Activated naive CD8-positive, alpha-beta T cell treated with anti-CD3 and anti-CD28 coated beads, Interleukin-2, amount 50 U/mL, for 24 hours (primary cell): ENCODE measurements at regions not wholly inside any gene's neighbourhood (a gene's known extent, or its start where the extent isn't known, plus 50 kb on each side); places are given as distances from the start of the nearest gene placed in this dataset.

Experiments
- ATAC-seq: fragments of 150-1000 bp; cut with Tn5 transposase; one replicate; pipeline ENCODE4 v1.10.0; 2021
- DNase-seq: peaks from one replicate; pipeline ENCODE4 v3.0.0; 2021
- H3K27ac Mint-ChIP-seq: one replicate; pipeline ENCODE4 v1.8.0; 2021; ENCODE audit warnings: mild to moderate bottlenecking, mixed read lengths
- H3K27me3 Mint-ChIP-seq: one replicate; pipeline ENCODE4 v1.8.0; 2021; ENCODE audit warnings: mixed read lengths
- H3K36me3 Mint-ChIP-seq: one replicate; pipeline ENCODE4 v1.8.0; 2021; ENCODE audit warnings: low read depth, mixed read lengths
- H3K4me1 Mint-ChIP-seq: one replicate; pipeline ENCODE4 v1.8.0; 2021; ENCODE audit warnings: mixed read lengths
- H3K4me3 Mint-ChIP-seq: one replicate; pipeline ENCODE4 v1.8.0; 2021; ENCODE audit warnings: mild to moderate bottlenecking, moderate library complexity, mixed read lengths
- H3K9me3 Mint-ChIP-seq: one replicate; pipeline ENCODE4 v1.8.0; 2021; ENCODE audit warnings: mixed read lengths

DNA sequence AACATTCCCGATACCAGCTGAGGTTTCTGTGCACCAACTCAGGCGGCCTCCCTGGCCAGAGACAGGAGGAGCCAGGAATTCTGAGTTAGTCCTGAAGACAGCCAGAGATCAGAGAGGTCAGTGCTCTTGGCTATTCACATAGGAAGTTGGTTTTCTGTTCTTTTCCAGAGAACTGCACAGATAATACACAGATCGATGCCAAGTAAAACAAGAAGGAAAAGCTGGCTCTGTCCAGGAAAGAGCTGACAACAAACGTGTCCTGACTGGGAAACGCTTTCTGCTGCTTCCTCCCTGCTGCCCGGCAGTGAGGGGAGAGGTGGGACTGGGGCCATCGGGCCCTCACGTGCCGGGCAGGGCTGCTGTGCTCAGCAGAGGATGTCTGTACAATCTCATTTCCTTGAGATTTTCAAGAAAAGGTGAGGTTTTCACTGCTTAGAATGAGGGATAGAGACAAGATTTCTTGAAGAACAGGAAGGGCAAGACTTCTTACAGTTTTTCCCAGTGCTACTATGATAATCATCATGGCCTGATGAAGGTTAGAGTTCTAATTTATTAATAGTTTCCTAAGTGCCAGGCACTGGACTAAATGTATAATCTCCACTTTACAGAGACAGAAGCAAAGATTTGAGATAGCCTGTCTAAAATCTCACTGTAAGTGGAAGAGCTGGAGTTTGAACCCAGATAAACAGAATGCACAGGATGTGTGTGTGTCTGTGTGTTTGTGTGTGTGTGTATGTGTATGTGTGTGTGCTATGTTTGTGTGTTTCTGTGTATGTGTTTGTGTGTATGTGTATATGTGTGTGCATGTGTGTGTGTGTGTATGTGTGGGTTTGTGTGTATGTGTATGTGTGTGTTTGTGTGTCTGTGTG, 211.0 kb upstream of the RAB4A start:
- H3K36me3 Mint-ChIP-seq, result no peaks in the 10 kb centered on the region
- no peaks in the 10 kb centered on the region for H3K9me3 Mint-ChIP-seq
- peaks cover 3% of the 10 kb centered on the region for H3K27me3 Mint-ChIP-seq
- ATAC-seq, result no peak
- no peak overlapping the region for H3K4me3 Mint-ChIP-seq
- no peak overlapping the region for H3K27ac Mint-ChIP-seq
- DNase-seq, result no peak
- H3K4me1 Mint-ChIP-seq, result peaks cover 33% of the 10 kb centered on the region

DNA sequence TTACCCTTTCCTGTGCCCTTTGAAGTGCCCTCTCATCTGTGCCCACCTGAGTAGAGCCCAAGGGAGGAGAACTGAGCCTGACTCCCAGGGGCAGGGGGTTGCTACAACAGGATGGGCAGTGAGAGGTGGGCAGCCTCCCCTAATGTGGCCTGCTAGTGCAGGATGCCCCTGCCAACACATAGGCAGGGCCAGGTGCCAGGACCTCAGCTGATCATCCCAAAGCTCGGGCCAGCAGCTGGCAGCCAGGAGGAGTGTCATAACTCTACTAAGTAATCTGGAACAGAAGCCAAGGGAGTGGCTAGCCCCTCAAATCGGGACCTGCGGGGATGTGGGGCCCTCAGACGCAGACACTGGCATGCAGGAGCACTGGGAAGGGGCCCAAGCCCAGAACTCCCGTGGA, 208.8 kb upstream of the RAB4A start:
- Mint-ChIP-seq H3K27me3 (peaks cover 3% of the 10 kb centered on the region), H3K4me1 (peaks cover 28% of the 10 kb centered on the region), H3K9me3 (no peaks in the 10 kb centered on the region), H3K4me3 (no peak overlapping the region), H3K27ac (no peak overlapping the region), H3K36me3 (no peaks in the 10 kb centered on the region)
- ATAC-seq (no peak), DNase-seq (no peak)

DNA sequence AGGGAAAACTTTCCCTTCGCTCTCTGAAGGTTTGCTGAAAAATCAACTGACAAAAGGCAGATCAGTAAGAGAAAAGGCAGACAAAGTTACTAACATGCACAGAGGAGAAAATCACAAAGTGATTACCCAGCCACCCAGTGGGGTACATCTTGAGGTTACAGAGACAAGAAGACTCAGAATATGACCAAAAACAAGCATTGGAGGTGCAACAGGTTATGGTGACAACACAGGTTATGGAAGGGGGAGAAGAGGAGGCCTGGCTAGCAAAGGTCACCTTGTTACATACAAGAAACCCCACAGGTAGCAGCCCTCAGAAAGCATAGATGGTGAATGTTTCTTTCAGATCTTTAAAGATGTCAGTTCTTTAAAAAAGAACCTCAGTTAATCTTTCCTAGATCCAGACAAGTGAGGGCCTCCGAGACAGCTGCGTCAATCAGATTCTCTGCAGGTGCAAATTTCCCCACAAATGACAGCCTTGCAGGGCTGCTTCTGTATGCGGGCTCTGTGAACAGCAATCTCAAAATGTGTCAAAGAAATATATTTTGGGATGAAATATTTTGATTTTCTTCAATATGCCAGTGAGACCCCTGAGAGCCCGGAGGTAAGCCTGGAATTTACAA, 207.6 kb upstream of the RAB4A start:
- H3K27ac Mint-ChIP-seq, result no peak overlapping the region
- no peaks in the 10 kb centered on the region for H3K9me3 Mint-ChIP-seq
- H3K27me3 Mint-ChIP-seq, result no peaks in the 10 kb centered on the region
- H3K4me1 Mint-ChIP-seq, result peaks cover 25% of the 10 kb centered on the region
- H3K4me3 Mint-ChIP-seq, result no peak overlapping the region
- no peaks in the 10 kb centered on the region for H3K36me3 Mint-ChIP-seq
- DNase-seq, result no peak
- no peak for ATAC-seq

DNA sequence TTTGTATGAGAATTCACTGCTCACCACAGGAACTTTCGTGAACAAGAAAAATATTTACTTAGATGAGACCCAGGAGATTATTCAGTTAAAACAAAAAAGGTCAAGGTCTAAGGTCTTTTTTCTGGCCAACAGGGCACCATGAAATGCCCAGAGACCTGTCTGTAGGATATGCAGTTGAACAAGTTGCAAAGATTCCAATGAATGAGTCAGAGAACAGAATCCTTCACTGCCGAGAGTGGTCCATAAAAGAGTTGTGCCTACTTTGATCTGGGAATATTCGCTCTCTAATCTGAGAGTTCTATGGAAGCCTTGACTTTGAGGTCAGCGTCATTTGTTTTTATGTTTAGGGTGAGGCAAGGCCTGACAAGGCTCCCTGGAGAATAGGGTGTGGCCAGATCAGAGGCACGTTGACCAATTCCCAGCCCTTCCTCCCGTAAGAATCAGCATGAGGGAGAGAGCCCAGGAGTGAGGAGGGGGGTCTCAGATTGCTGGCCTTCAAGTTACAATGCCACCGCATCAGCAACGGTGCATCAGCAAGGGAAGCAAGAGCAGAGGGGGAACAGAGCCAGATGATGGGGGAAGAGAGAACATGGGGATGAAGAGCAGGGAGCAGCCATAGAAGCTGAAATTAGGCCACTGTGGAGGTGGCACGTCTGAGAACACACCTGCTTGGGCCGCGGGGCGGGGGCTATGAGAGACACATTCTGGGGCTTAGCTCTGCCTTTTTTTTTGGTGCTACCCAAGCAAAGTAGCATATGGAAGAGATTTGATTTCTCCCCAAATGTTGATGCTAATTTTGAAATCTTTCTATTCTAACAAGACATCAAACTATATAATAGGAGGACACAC, 206.4 kb upstream of the RAB4A start:
- ATAC-seq, result no peak

DNA sequence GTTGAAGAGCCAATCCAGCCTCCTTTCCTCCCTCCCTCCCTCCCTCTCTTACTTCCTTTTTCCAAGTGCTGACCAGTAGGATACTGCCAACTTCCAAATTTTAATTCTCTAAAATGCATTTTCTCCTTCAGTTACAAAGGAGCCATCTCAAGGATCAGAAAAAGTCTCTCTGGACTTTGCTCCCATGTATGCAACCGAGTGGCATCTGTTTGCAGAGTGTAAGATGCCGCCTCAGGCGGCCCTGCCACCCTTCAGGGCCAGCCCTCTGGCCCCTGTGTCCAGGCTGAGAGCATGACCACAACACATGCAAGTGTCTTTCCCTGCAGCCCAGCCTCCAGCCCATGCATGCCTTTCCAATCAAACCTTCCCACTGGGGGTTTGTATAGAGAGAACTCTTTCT, 205.3 kb upstream of the RAB4A start:
- H3K27me3 Mint-ChIP-seq, result no peaks in the 10 kb centered on the region
- no peaks in the 10 kb centered on the region for H3K9me3 Mint-ChIP-seq
- DNase-seq (no peak), ATAC-seq (no peak)
- H3K27ac Mint-ChIP-seq, result no peak overlapping the region
- H3K4me1 Mint-ChIP-seq, result peaks cover 15% of the 10 kb centered on the region
- H3K4me3 Mint-ChIP-seq, result no peak overlapping the region
- no peaks in the 10 kb centered on the region for H3K36me3 Mint-ChIP-seq

More for the DNA sequence above, 206.4 kb upstream of the RAB4A start:
- peaks cover 18% of the 10 kb centered on the region for H3K4me1 Mint-ChIP-seq
- H3K9me3 Mint-ChIP-seq, result no peaks in the 10 kb centered on the region
- DNase-seq, result no peak
- H3K27ac Mint-ChIP-seq, result no peak overlapping the region
- H3K4me3 Mint-ChIP-seq, result no peak overlapping the region
- H3K36me3 Mint-ChIP-seq, result no peaks in the 10 kb centered on the region
- no peaks in the 10 kb centered on the region for H3K27me3 Mint-ChIP-seq

DNA sequence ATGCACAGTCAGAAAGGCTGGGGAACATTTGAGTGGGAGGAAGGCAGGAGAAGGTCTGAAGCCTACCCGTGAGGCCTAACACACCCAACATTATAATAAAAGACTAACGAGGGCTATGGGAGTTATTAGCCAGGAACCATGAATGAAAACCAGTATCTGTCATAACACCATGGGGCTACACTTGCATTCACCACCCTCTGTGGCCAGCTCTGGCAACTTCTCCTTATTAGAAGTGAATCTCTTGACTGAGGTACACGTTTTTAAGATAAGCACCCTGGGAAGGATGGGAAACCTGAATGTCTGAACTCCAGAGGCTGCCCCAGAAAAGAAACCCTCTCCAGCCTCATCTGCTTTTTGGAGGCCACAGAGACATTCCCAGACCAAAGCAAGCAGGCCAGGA, 204.3 kb upstream of the RAB4A start:
- H3K27me3 Mint-ChIP-seq, result no peaks in the 10 kb centered on the region

DNA sequence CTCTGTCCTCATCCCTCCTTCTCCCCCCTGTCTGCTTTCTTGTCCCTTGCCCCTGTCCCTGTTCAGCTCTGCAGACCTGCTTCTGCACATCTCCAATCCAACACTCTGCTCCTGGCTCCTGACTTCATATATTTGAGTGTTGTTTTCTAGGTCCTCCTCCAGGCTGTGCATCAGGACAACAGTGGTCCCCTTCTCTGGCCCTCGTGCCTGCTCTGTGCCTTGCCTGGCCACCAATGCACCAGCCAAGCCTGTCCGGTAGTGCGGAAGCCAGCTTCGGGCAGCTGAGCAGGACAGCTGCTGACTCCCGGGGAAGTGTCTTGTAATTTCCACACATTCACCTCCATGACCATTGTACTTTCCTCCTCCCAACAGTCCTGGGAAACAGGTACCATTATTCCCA, 203.4 kb upstream of the RAB4A start:
- Mint-ChIP-seq H3K27ac (no peak overlapping the region), H3K9me3 (no peaks in the 10 kb centered on the region), H3K36me3 (no peaks in the 10 kb centered on the region), H3K27me3 (no peaks in the 10 kb centered on the region), H3K4me1 (peaks cover 15% of the 10 kb centered on the region), H3K4me3 (no peak overlapping the region)
- DNase-seq, result no peak
- ATAC-seq, result no peak

More for the DNA sequence above, 204.3 kb upstream of the RAB4A start:
- DNase-seq (no peak), ATAC-seq (no peak)
- H3K36me3 Mint-ChIP-seq, result no peaks in the 10 kb centered on the region
- no peak overlapping the region for H3K4me3 Mint-ChIP-seq
- no peaks in the 10 kb centered on the region for H3K9me3 Mint-ChIP-seq
- peaks cover 15% of the 10 kb centered on the region for H3K4me1 Mint-ChIP-seq
- no peak overlapping the region for H3K27ac Mint-ChIP-seq

DNA sequence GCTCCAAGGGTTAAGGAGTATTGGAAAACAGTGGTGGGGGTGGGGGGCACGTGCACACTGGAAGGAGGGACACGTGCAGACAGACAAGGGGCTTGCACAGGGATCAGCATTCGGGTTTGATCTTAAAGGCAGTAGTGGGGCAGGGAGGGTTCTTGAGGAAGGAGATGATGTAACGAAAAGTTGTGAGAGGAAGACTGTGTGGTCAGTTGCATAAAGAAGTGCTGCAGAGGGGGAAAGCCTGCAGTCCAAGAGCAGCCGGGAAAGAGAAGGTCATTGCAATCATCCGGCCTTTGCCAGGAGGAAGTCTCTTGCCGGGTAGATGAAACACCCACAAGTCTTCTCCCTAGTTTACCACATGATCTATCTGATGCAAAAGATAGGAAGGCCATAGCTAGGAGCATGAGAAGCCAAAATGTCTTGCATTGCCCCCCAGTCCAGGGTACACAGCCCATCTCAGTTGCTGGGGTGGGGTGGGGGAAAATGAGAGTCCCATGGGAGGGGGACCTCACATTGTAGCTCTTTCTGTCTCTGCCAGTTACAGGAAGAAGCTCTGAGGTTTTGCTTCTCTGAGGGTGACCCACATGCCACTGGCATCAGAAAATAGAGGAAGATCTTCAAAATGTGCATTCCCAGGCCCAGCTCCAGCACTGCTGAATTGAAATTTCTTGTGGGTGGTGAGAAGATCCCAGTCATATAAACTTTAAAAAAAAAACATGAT, 202.5 kb upstream of the RAB4A start:
- H3K27me3 Mint-ChIP-seq, result no peaks in the 10 kb centered on the region
- peaks cover 15% of the 10 kb centered on the region for H3K4me1 Mint-ChIP-seq
- no peak for DNase-seq
- H3K27ac Mint-ChIP-seq, result no peak overlapping the region
- no peaks in the 10 kb centered on the region for H3K9me3 Mint-ChIP-seq
- no peaks in the 10 kb centered on the region for H3K36me3 Mint-ChIP-seq
- ATAC-seq, result no peak
- H3K4me3 Mint-ChIP-seq, result no peak overlapping the region

DNA sequence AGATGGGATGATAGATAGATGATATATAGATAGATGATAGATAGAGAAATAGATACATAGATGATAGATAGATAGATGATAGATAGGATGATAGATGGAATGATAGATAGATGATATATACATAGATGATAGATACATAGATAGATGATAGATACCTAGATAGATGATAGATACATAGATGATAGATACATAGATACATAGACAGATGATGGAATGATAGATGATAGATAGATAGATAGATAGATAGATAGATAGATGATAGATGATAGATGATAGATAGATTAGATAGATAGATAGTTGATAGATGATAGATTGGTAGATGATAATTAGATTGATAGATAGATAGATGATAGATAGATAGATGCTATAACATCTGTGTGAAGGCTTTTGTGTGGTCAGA, 201.7 kb upstream of the RAB4A start:
- Mint-ChIP-seq H3K4me1 (peaks cover 15% of the 10 kb centered on the region), H3K36me3 (no peaks in the 10 kb centered on the region), H3K9me3 (no peaks in the 10 kb centered on the region), H3K27me3 (no peaks in the 10 kb centered on the region), H3K4me3 (no peak overlapping the region), H3K27ac (no peak overlapping the region)
- DNase-seq (no peak), ATAC-seq (no peak)

DNA sequence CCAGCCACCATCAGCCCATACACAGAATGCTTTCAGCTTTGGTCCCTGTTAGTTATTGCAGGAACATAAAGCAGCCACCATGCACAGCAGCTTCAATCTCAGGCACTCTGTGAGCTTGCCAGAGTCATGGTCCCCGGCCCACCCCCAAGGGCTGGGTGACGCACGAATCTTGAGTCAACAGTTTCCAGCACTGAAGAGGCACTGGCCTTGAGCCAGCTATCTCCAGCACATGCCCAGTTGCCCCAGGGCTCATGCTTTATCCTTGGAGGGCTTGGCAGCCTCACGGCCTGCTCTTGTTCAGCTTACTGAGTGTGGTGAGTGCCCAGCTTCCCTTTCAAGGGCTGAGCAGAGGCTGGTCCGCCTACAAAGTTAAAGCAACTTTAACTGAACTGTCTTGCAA, 200.7 kb upstream of the RAB4A start:
- ATAC-seq (no peak), DNase-seq (no peak)
- no peak overlapping the region for H3K4me3 Mint-ChIP-seq
- H3K27me3 Mint-ChIP-seq, result no peaks in the 10 kb centered on the region
- H3K4me1 Mint-ChIP-seq, result peaks cover 15% of the 10 kb centered on the region
- H3K27ac Mint-ChIP-seq, result no peak overlapping the region
- H3K36me3 Mint-ChIP-seq, result no peaks in the 10 kb centered on the region
- H3K9me3 Mint-ChIP-seq, result no peaks in the 10 kb centered on the region

DNA sequence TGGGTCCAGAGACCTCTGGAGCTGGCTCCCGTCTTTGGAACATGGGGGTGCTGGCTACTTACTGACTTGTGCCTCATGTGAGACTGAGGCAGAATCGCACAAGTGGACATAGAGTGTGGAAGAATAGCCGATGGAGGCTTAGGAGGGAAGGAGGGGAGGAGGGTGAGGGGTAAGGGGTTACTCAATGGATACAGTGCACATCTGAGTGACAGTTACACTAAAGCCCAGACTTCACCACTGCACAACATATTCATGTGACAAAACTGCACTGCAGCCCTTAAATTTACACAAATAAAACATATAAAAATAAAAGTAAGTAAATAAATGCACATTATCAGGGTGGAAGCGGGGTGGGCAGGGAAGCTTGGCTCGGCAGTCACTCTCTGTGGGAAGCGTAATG, 197.7 kb upstream of the RAB4A start:
- ATAC-seq (no peak), DNase-seq (no peak)
- H3K4me3 Mint-ChIP-seq, result no peak overlapping the region
- H3K27me3 Mint-ChIP-seq, result no peaks in the 10 kb centered on the region
- peaks cover 6% of the 10 kb centered on the region for H3K4me1 Mint-ChIP-seq
- H3K36me3 Mint-ChIP-seq, result no peaks in the 10 kb centered on the region
- no peaks in the 10 kb centered on the region for H3K9me3 Mint-ChIP-seq
- H3K27ac Mint-ChIP-seq, result no peak overlapping the region

DNA sequence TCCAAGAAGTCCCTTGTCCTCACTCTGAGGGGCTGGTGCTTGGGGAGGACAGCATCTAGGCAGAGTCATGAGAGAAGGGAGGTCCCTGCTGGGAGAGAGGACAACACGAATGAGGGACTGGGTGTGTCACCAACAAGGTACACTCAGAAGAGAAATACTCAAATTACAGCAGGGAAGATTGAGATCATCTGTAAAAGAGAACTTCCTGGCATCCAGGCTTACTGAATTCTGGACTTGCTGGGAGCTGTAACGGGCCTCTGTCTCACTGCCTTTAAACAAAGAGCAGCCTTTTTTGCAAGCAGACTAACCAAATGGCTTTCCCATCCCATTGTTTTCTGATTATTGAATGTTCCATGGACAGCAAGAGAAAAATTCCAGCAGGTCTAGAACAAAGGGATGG, 195.7 kb upstream of the RAB4A start:
- Mint-ChIP-seq H3K9me3 (no peaks in the 10 kb centered on the region), H3K36me3 (no peaks in the 10 kb centered on the region), H3K27ac (no peak overlapping the region), H3K4me3 (no peak overlapping the region), H3K27me3 (no peaks in the 10 kb centered on the region), H3K4me1 (peaks cover 3% of the 10 kb centered on the region)
- no peak for DNase-seq
- no peak for ATAC-seq

DNA sequence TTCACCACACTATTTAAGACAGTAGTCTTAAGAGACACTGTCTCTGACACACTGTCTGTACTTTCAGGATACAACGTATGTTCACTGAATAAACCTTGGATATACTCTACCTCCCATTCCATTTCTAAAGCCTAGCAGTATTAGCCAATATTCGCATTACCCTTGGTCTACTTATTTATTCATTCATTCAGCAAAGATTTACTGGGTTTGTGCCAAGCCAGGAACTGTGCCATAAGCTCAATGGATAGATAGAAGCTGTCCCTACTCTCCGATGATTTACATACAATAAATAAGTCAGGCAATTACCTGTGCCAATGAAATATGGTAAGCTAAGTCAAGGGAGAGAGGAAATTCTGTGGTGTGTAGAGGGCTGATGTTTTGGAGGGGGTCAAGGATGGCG, 195.2 kb upstream of the RAB4A start:
- Mint-ChIP-seq H3K4me1 (peaks cover 3% of the 10 kb centered on the region), H3K4me3 (no peak overlapping the region), H3K27ac (no peak overlapping the region), H3K27me3 (no peaks in the 10 kb centered on the region), H3K9me3 (no peaks in the 10 kb centered on the region), H3K36me3 (no peaks in the 10 kb centered on the region)
- no peak for DNase-seq
- ATAC-seq, result no peak

DNA sequence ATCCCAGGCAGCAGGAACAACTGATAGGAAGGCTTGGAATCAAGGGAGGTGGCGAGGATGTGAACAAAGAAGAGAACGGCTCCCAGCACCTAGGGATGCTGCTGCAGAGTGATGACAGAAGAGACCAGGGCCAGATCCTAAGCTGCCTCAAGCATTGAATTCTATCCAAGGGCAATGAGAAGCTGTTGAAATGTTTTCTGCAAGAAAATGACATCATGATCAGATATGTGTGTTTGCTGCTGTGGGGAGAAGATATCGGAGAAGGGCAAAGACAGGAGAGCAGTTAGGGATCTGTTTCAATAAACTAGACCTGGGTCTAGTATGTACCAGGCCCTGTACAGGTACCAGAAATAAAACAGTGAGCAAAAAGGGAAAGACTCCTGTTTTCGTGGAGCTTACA, 194.7 kb upstream of the RAB4A start:
- no peak overlapping the region for H3K27ac Mint-ChIP-seq
- no peaks in the 10 kb centered on the region for H3K27me3 Mint-ChIP-seq
- H3K9me3 Mint-ChIP-seq, result no peaks in the 10 kb centered on the region
- peaks cover 3% of the 10 kb centered on the region for H3K4me1 Mint-ChIP-seq
- H3K36me3 Mint-ChIP-seq, result no peaks in the 10 kb centered on the region
- no peak for ATAC-seq
- DNase-seq, result no peak
- no peak overlapping the region for H3K4me3 Mint-ChIP-seq
